ENCODE measurements at regions not wholly inside any gene's neighbourhood (a gene's known extent, or its start where the extent isn't known, plus 50 kb on each side); places are given as distances from the start of the nearest gene placed in this dataset.

- TF ChIP-seq FOSL1 (IDR thresholded peaks at IDR 0.05; ENCODE audit: low read depth): no peak
- Histone ChIP-seq H3K9me3 (ENCODE audit: control insufficient read depth in 1 of 2, insufficient read depth in 1 of 2, low read depth in 1 of 2, low read length in 2 of 2) (no peaks in the 10 kb centered on the region), H3K79me2 (ENCODE audit: insufficient read depth, low read length) (no peaks in the 10 kb centered on the region), H3K27ac (ENCODE audit: low read depth, low read length) (no peak overlapping the region), H3K4me1 (ENCODE audit: control insufficient read depth in 1 of 2, insufficient read depth in 2 of 2, low read length in 2 of 2) (no peaks in the 10 kb centered on the region), H4K20me1 (ENCODE audit: insufficient read depth) (no peaks in the 10 kb centered on the region), H3K36me3 (ENCODE audit: control insufficient read depth in 1 of 2, insufficient read depth in 2 of 2, low read length in 2 of 2) (no peaks in the 10 kb centered on the region), H3K9ac (ENCODE audit: low read length) (no peak overlapping the region), H3K9me2 (ENCODE audit: insufficient read depth) (no peaks in the 10 kb centered on the region), H2AFZ (ENCODE audit: low read depth, low read length, poor library complexity, severe bottlenecking) (no peak overlapping the region), H3K4me3 (replicated peaks in 1 of 2; ENCODE audit: low read depth in 1 of 2, low read length in 2 of 2) (no peak overlapping the region), H3K4me2 (ENCODE audit: low read length) (no peak overlapping the region), H3K27me3 (ENCODE audit: insufficient read depth, low read length) (no peaks in the 10 kb centered on the region)
- CTCF ChIA-PET: no interaction called here
- intact Hi-C loops (cut with micrococcal nuclease): no loop called here
- DNase-seq (ENCODE audit: low read depth, low spot score): no peak
- no TSS peak for BruUV-seq (replicated peaks)
- no peak for ATAC-seq
- POLR2A ChIA-PET: no interaction called here
- RAD21 ChIA-PET (ENCODE audit: low non-redundant PET in 1 of 2, low total read pairs in 2 of 2, uncharacterized antibody in 2 of 2, unreplicated experiment in 2 of 2): no interaction called here
These were observed 56.9 kb upstream of the P2RY1 start for GRCh38 chr3:152778022-152778421.

DNA sequence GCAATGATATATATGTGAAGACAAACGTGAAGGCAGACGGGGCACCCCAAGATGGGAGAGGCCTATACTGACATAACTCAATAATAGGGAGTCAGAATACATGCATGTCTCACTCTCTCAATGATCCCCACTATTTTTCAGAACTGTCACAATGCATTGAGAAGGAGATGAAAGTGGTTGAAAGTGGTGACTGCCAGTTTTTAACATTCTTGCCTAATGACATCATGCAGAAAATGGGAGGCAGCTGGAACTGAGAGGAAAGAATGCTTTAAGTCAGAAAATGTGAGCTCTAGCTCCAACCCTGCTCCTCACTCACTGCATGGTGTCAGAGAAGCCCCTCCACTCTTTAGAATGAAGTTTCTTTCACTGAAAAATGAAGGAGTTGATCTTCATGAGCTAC, 55.3 kb upstream of the P2RY1 start:
- DNase-seq (ENCODE audit: low read depth, low spot score) (no peak), ATAC-seq (no peak)
- H3K36me3 ChIP-seq (ENCODE audit: control insufficient read depth in 1 of 2, insufficient read depth in 2 of 2, low read length in 2 of 2): no peaks in the 10 kb centered on the region
- no peaks in the 10 kb centered on the region for H3K9me3 ChIP-seq (ENCODE audit: control insufficient read depth in 1 of 2, insufficient read depth in 1 of 2, low read depth in 1 of 2, low read length in 2 of 2)
- H3K4me2 ChIP-seq (ENCODE audit: low read length): no peak overlapping the region
- TF ChIP-seq ZNF274 (IDR thresholded peaks at IDR 0.05; ENCODE audit: low read depth, low read length) (no peak), EZH2phosphoT487 (IDR thresholded peaks at IDR 0.05; ENCODE audit: borderline replicate concordance) (no peak), SRF (IDR thresholded peaks at IDR 0.05; ENCODE audit: low read depth) (no peak), POLR2A (IDR thresholded peaks at IDR 0.05; ENCODE audit: borderline replicate concordance, extremely low read depth, insufficient read depth, insufficient read length) (no peak), FOSL1 (IDR thresholded peaks at IDR 0.05; ENCODE audit: low read depth) (no peak), YY1 (IDR thresholded peaks at IDR 0.05; ENCODE audit: extremely low read depth, insufficient replicate concordance, low read depth, low read length) (no peak), CEBPB (IDR thresholded peaks at IDR 0.05; ENCODE audit: low read depth) (no peak), ELF1 (IDR thresholded peaks at IDR 0.05; ENCODE audit: borderline replicate concordance, low read depth) (no peak)
- TF ChIP-seq, protein P1, sequence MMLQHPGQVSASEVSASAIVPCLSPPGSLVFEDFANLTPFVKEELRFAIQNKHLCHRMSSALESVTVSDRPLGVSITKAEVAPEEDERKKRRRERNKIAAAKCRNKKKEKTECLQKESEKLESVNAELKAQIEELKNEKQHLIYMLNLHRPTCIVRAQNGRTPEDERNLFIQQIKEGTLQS (IDR thresholded peaks at IDR 0.05): no peak
- intact Hi-C loops (cut with micrococcal nuclease): no loop called here
- POLR2A ChIA-PET: no interaction called here
- no peak overlapping the region for H3K27ac ChIP-seq (ENCODE audit: low read depth, low read length)
- RAD21 ChIA-PET (ENCODE audit: low non-redundant PET in 1 of 2, low total read pairs in 2 of 2, uncharacterized antibody in 2 of 2, unreplicated experiment in 2 of 2): no interaction called here
- CTCF ChIA-PET: no interaction called here
- H3K4me3 ChIP-seq (replicated peaks in 1 of 2; ENCODE audit: low read depth in 1 of 2, low read length in 2 of 2): no peak overlapping the region
- H4K20me1 ChIP-seq (ENCODE audit: insufficient read depth): no peaks in the 10 kb centered on the region
- H3K27me3 ChIP-seq (ENCODE audit: insufficient read depth, low read length): no peaks in the 10 kb centered on the region
- no peaks in the 10 kb centered on the region for H3K79me2 ChIP-seq (ENCODE audit: insufficient read depth, low read length)
- H3K4me1 ChIP-seq (ENCODE audit: control insufficient read depth in 1 of 2, insufficient read depth in 2 of 2, low read length in 2 of 2): no peaks in the 10 kb centered on the region
- H2AFZ ChIP-seq (ENCODE audit: low read depth, low read length, poor library complexity, severe bottlenecking): no peak overlapping the region
- no peak overlapping the region for H3K9ac ChIP-seq (ENCODE audit: low read length)
- no peaks in the 10 kb centered on the region for H3K9me2 ChIP-seq (ENCODE audit: insufficient read depth)
- no TSS peak for BruUV-seq (replicated peaks)
